Neural cell (in vitro differentiated cells): ENCODE measurements at regions not wholly inside any gene's neighbourhood (a gene's known extent, or its start where the extent isn't known, plus 50 kb on each side); places are given as distances from the start of the nearest gene placed in this dataset.

ENCODE experiments used
- H2AFZ ChIP-seq: fragments of 200-600, 300-800 bp; sonication (generic), shearing (Covaris generic); 2 replicates; pipeline ENCODE4 v1.6.0; 2014; ENCODE audit warnings: low read depth, mild to moderate bottlenecking, antibody characterized with exemption, low read length, moderate library complexity
- H3F3A ChIP-seq: fragments of 200-600 bp; shearing (Covaris generic); 2 replicates; pipeline ENCODE4 v1.6.1; 2016; ENCODE audit warnings: mild to moderate bottlenecking, moderate library complexity, mixed read lengths, antibody characterized with exemption, low read length; ENCODE audit not compliant: insufficient read depth, poor library complexity, severe bottlenecking
- H3K27ac ChIP-seq: fragments of 200-600, 300-800 bp; sonication (generic), shearing (Covaris generic); 2 replicates; pipeline ENCODE4 v1.5.1; 2014; ENCODE audit warnings: mild to moderate bottlenecking, low read length, moderate library complexity
- H3K27me3 ChIP-seq: fragments of 300-800, 200-600 bp; sonication (generic), shearing (Covaris generic); 2 replicates; pipeline ENCODE4 v1.6.0; 2014; ENCODE audit warnings: mild to moderate bottlenecking, low read depth, low read length, moderate library complexity; ENCODE audit not compliant: insufficient read depth
- H3K36me3 ChIP-seq: fragments of 300-800, 200-600 bp; sonication (generic), shearing (Covaris generic); 2 replicates; pipeline ENCODE4 v1.5.1; 2014; ENCODE audit warnings: mild to moderate bottlenecking, antibody characterized with exemption, low read length, moderate library complexity; ENCODE audit not compliant: insufficient read depth
- H3K4me2 ChIP-seq: fragments of 300-800, 200-600 bp; sonication (generic), shearing (Covaris generic); 2 replicates; pipeline ENCODE4 v1.6.0; 2014; ENCODE audit warnings: mild to moderate bottlenecking, low read length
- H3K4me3 ChIP-seq: fragments of 300-800, 200-600 bp; sonication (generic), shearing (Covaris generic); 2 replicates; pipeline ENCODE4 v1.5.1; 2014; ENCODE audit warnings: mild to moderate bottlenecking, low read length, moderate library complexity
- H3K79me2 ChIP-seq: fragments of 200-600 bp; shearing (Covaris generic); replicated peaks from 2 replicates; pipeline ENCODE4 v1.6.0; 2014; ENCODE audit warnings: mild to moderate bottlenecking, low read length, moderate library complexity; ENCODE audit not compliant: insufficient read depth
- H3K9ac ChIP-seq: fragments of 300-800, 200-600 bp; sonication (generic), shearing (Covaris generic); 2 replicates; pipeline ENCODE4 v1.6.1; 2016; ENCODE audit warnings: mild to moderate bottlenecking, low read length, mixed read lengths
- H3K9me2 ChIP-seq: fragments of 200-600 bp; shearing (Covaris generic); 2 replicates; pipeline ENCODE4 v1.6.1; 2016; ENCODE audit warnings: mild to moderate bottlenecking, low read length, mixed read lengths; ENCODE audit not compliant: insufficient read depth
- H3K9me3 ChIP-seq: fragments of 200-600, 300-800 bp; sonication (generic), shearing (Covaris generic); 2 replicates; pipeline ENCODE4 v1.6.1; 2016; ENCODE audit warnings: mild to moderate bottlenecking, mixed run types, low read length, moderate library complexity, mixed read lengths
- H4K20me1 ChIP-seq: fragments of 200-600 bp; shearing (Covaris generic); 2 replicates; pipeline ENCODE4 v1.6.1; 2016; ENCODE audit warnings: mild to moderate bottlenecking, mixed run types; ENCODE audit not compliant: insufficient read depth
- CTCF ChIP-seq: fragments of 450-650 bp; IDR thresholded peaks from 2 replicates; pipeline ENCODE4 v1.5.1; 2014; ENCODE audit warnings: antibody characterized with exemption, mild to moderate bottlenecking, moderate library complexity; ENCODE audit not compliant: poor library complexity, severe bottlenecking
- EP300 ChIP-seq: fragments of 450-650 bp; conservative IDR thresholded peaks from 2 replicates; pipeline ENCODE4 v1.6.1; 2014; ENCODE audit warnings: antibody characterized with exemption, mild to moderate bottlenecking, moderate library complexity; ENCODE audit not compliant: poor library complexity, severe bottlenecking
- EZH2 ChIP-seq: fragments of 200-600, 300-800 bp; shearing (Covaris generic), sonication (generic); IDR thresholded peaks from 2 replicates; pipeline ENCODE4 v1.6.1; 2014; ENCODE audit warnings: antibody characterized with exemption, low read length, borderline replicate concordance, mild to moderate bottlenecking; ENCODE audit not compliant: insufficient read depth, poor library complexity, severe bottlenecking
- MXI1 ChIP-seq: fragments of 450-650 bp; conservative IDR thresholded peaks from 2 replicates; pipeline ENCODE4 v1.6.1; 2014; ENCODE audit warnings: antibody characterized with exemption, mild to moderate bottlenecking; ENCODE audit not compliant: poor library complexity, severe bottlenecking
- POLR2AphosphoS5 ChIP-seq: IDR thresholded peaks from 2 replicates; pipeline ENCODE4 v1.6.1; 2012
- RAD21 ChIP-seq: fragments of 450-650 bp; conservative IDR thresholded peaks from 2 replicates; pipeline ENCODE4 v1.6.1; 2014; ENCODE audit warnings: antibody characterized with exemption, mild to moderate bottlenecking, moderate library complexity
- REST ChIP-seq: IDR thresholded peaks from 2 replicates; pipeline ENCODE4 v1.6.1; 2012; ENCODE audit warnings: borderline replicate concordance
- SMC3 ChIP-seq: fragments of 450-650 bp; conservative IDR thresholded peaks from 2 replicates; pipeline ENCODE4 v1.6.1; 2014; ENCODE audit warnings: antibody characterized with exemption, mild to moderate bottlenecking, moderate library complexity; ENCODE audit not compliant: poor library complexity
- TAF1 ChIP-seq: IDR thresholded peaks from 2 replicates; pipeline ENCODE4 v1.6.1; 2012; ENCODE audit warnings: low read depth

- Histone ChIP-seq H4K20me1 (no peaks in the 10 kb centered on the region), H3K9ac (no peak overlapping the region), H3K27me3 (no peaks in the 10 kb centered on the region), H3K27ac (no peak overlapping the region), H3K4me2 (no peak overlapping the region), H3K79me2 (no peaks in the 10 kb centered on the region), H3K9me3 (no peaks in the 10 kb centered on the region), H3K9me2 (no peaks in the 10 kb centered on the region), H3K36me3 (no peaks in the 10 kb centered on the region), H3K4me3 (no peak overlapping the region), H2AFZ (no peak overlapping the region), H3F3A (no peaks in the 10 kb centered on the region)
- TF ChIP-seq RAD21 (no peak), SMC3 (no peak), REST (no peak), TAF1 (no peak), POLR2AphosphoS5 (no peak), EZH2 (no peak), CTCF (no peak), EP300 (no peak), MXI1 (no peak)
These were observed 81.2 kb upstream of the TCF12 start for GRCh38 chr15:56837273-56837672.

GRCh38 chr15:56835718-56836171, 82.7 kb upstream of the TCF12 start:
- no peak overlapping the region for H3K27ac ChIP-seq
- no peaks in the 10 kb centered on the region for H3K36me3 ChIP-seq

More at GRCh38 chr15:56835718-56836171, 82.7 kb upstream of the TCF12 start:
- no peak overlapping the region for H2AFZ ChIP-seq
- no peak overlapping the region for H3K4me2 ChIP-seq
- no peaks in the 10 kb centered on the region for H3K9me2 ChIP-seq
- H3K4me3 ChIP-seq = no peak overlapping the region
- H3F3A ChIP-seq = no peaks in the 10 kb centered on the region
- no peaks in the 10 kb centered on the region for H3K79me2 ChIP-seq
- no peak for TF ChIP-seq EZH2
- TF ChIP-seq SMC3 = no peak
- TF ChIP-seq REST = no peak
- no peak for TF ChIP-seq POLR2AphosphoS5
- no peak for TF ChIP-seq RAD21
- no peak for TF ChIP-seq CTCF
- TF ChIP-seq TAF1 = no peak
- H3K9ac ChIP-seq = no peak overlapping the region
- no peaks in the 10 kb centered on the region for H3K27me3 ChIP-seq
- H3K9me3 ChIP-seq = no peaks in the 10 kb centered on the region
- no peaks in the 10 kb centered on the region for H4K20me1 ChIP-seq
